ENCODE measurements at regions not wholly inside any gene's neighbourhood (a gene's known extent, or its start where the extent isn't known, plus 50 kb on each side); places are given as distances from the start of the nearest gene placed in this dataset.
"Not testable (repeated sequence)": the region's sequence is repeated elsewhere in the genome, so short reads cannot be mapped to it uniquely, and the experiment has no call there.

DNA sequence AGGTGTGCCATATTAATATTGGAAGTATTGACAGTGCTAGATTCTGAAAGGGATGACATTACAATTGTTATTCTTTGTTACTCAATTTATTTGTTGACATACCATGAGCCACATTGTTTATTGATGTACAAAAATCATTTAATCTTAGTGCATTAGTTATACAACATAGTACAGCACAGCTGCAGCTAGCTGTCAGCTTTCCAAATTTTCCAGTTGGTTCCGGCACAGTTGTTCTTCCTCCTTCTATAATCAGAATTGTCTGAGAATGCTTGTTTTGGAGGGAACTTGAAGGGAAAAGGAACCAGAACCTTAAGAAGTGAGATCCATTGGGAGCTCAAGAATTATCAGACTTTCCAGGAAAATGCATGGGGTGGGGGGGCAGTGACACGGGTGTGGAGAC is 281.4 kb downstream of the ZIC3 start:
- DNase-seq: no peak

DNA sequence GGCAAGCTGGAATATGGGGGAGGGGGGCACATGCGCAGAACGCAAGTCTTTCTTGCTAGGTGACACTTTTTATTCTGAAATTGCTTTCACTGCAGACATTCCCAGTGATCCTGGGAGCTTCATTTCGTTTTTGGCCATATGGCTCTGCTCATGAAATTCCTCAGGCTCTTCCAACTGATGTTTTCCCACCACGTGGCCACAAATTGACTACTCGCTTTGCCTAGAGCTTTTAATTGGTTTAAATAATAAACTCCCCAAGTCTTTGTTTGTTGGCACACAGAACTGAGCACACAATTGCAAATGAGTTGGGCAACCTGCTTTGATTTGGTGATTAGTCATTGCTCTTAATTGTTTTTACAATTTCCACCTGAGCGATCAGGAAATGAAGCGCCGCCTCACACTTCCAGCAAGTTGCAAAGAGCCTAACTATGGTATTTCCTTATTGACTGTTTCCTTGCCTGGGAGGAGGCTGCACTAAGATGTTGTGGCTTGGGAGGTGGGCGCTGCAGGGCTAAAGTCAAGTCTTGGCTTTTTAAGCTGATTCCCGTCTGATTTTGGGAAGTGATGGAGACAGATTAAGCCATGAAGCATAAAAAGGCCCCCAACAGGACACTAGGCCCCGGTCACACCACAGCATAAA is 282.5 kb downstream of the ZIC3 start:
- Histone ChIP-seq H3K9me3 (no peaks in the 10 kb centered on the region), H3K36me3 (no peaks in the 10 kb centered on the region), H3K27me3 (no peaks in the 10 kb centered on the region), H3K4me3 (no peak overlapping the region)
- no peak for DNase-seq

More for the DNA sequence above, 281.4 kb downstream of the ZIC3 start:
- Histone ChIP-seq H3K9me3 (no peaks in the 10 kb centered on the region), H3K4me3 (no peak overlapping the region), H3K27me3 (no peaks in the 10 kb centered on the region), H3K36me3 (no peaks in the 10 kb centered on the region)

DNA sequence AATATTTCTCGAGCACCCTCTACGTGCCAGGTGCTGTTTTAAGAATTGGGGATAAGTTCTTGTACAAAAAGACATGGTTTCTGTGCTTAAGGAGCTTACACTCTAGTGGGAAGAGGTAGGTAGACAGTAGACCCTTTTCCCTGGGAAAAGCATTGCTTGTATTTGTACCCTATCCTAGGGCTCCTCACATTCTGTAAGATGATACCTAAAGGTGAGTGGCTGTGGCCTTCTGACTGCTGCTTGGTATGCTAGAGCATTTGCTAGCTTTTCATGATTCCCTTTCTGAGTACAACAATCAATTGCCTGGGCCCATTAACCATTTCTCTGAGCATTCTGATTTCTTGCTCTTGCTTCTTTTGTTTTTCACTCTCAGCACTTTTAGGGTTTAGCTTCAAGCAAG is 286.6 kb downstream of the ZIC3 start:
- Histone ChIP-seq H3K27me3 (no peaks in the 10 kb centered on the region), H3K4me3 (no peak overlapping the region), H3K36me3 (no peaks in the 10 kb centered on the region), H3K9me3 (no peaks in the 10 kb centered on the region)
- no peak for DNase-seq

DNA sequence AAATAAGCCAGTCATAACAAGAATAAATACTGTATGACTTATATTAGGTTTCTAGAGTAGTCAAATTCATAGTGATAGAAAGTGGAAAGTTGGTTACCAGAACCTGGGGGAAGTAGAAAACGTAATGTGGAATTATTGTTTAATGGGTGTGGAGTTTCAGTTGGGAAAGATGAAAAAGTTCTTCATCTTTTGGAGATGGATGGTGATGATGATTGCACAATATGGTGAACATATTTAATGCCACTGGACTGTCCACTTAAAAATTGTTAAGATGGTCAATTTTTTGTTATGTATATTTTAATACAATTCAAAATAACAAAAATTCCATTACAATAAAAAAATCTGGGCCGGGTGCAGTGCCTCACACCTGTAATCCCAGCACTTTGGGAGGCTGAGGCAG is 289.6 kb downstream of the ZIC3 start:
- Histone ChIP-seq H3K27me3 (no peaks in the 10 kb centered on the region), H3K36me3 (no peaks in the 10 kb centered on the region)
- no peak for DNase-seq

DNA sequence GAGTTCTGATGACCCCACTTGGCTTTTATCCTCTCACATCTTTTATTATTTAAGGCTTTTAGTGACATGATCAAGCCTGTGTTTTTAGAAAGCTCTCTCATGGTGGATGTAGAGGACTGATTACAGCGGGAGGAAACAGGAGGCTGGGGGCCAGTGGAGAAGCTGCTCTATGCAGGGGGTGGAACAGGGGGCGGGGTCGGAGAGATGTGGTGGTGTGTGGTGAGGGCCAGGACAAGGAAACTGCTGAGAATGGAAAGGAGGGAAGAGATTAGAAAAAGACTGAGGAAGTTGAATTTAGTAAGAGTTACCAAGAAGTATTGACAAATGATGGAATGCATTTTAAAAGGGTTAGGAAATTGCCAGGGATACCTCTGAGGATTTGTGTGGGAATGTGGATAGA is 292.2 kb downstream of the ZIC3 start:
- Histone ChIP-seq H3K27me3 (no peaks in the 10 kb centered on the region), H3K36me3 (no peaks in the 10 kb centered on the region), H3K9me3 (no peaks in the 10 kb centered on the region), H3K4me3 (no peak overlapping the region)
- DNase-seq: no peak

More for the DNA sequence above, 289.6 kb downstream of the ZIC3 start:
- Histone ChIP-seq H3K4me3 (no peak overlapping the region), H3K9me3 (no peaks in the 10 kb centered on the region)

DNA sequence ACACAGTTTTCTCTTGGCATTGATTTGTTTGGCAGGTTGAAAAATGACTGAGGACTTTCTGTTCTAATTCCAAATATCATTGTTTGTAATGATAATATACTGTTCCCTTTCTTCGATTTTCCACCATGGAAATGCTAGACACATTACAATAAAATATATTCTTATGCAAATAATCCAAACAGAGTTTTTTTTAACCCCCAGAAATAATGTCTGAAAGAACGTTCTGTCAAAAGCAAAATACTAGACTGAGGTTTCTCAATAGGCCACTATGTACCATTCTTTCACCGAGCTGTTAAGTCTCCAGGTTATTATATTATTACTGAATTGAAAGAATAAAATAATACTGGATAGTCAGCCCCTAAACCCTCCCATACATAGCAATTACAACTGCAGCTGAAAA is 312.5 kb downstream of the ZIC3 start:
- H3K4me3 ChIP-seq: no peak overlapping the region
- no peaks in the 10 kb centered on the region for H3K36me3 ChIP-seq
- DNase-seq: no peak
- no peaks in the 10 kb centered on the region for H3K9me3 ChIP-seq
- no peaks in the 10 kb centered on the region for H3K27me3 ChIP-seq

DNA sequence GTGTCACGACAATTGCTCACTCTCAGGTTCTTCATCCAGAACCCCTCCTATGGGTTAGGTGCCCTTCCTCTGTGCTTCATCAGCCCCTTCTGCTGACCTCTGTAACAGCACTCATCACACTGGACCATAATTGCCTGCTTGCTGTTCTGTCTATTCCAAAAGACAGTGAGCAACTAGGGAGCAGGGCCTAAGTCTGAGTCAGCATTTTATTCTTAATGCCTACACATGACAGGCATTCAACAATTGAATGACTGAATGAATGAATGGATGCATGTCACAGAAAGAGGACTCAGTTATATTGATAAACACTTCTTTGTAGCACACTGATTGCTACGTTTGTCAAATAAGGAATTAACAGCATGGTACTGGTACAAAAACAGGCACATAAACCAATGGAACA is 317.0 kb downstream of the ZIC3 start:
- H3K9me3 ChIP-seq: no peaks in the 10 kb centered on the region
- no peak overlapping the region for H3K4me3 ChIP-seq
- DNase-seq: no peak
- no peaks in the 10 kb centered on the region for H3K27me3 ChIP-seq
- no peaks in the 10 kb centered on the region for H3K36me3 ChIP-seq

DNA sequence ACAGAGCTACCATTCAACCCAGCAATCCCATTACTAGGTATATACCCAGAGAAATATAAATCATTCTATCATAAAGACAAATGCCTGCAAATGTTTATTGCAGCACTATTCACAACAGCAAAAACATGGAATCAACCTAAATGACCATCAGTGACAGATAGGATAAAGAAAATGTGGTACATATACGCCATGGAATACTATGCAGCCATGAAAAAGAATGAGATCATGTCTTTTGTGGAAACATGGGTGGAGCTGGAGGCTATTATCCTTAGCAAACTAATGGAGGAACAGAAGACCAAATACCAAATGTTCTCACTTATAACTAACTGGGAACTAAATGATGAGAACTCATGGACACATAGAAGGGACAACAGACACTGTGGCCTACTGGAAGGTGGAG is 318.9 kb downstream of the ZIC3 start:
- DNase-seq, H3K4me3 ChIP-seq, H3K36me3 ChIP-seq, H3K9me3 ChIP-seq, H3K27me3 ChIP-seq: not testable (repeated sequence)

DNA sequence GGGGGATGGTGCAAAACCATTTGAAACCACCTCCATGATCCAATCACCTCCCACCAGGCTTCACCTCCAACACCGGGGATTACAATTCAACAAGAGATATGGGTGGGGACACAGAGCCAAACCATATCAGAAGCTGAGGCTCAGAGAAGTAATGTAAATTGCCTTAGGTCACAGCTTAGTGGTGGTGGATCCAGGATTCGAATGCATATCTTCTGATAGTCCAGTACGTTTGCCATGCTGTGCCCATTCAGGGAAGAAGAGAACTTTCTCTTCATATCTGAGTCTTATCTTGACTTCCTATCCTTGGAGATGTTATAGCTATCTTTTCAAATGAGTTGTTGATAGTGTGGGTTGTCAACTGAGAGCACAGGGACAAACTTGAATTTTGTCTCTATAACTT is 325.5 kb downstream of the ZIC3 start:
- no peaks in the 10 kb centered on the region for H3K9me3 ChIP-seq
- no peaks in the 10 kb centered on the region for H3K27me3 ChIP-seq
- H3K4me3 ChIP-seq: no peak overlapping the region
- H3K36me3 ChIP-seq: no peaks in the 10 kb centered on the region
- no peak for DNase-seq

- Histone ChIP-seq H3K36me3 (no peaks in the 10 kb centered on the region), H3K27me3 (no peaks in the 10 kb centered on the region), H3K9me3 (no peaks in the 10 kb centered on the region), H3K4me3 (no peak overlapping the region)
- no peak for DNase-seq
Observed at GRCh38 chrX:137896123-137896522, 330.2 kb downstream of the ZIC3 start.

- no peaks in the 10 kb centered on the region for H3K9me3 ChIP-seq
- no peaks in the 10 kb centered on the region for H3K36me3 ChIP-seq
- H3K27me3 ChIP-seq: no peaks in the 10 kb centered on the region
- no peak for DNase-seq
- no peak overlapping the region for H3K4me3 ChIP-seq
Observed at GRCh38 chrX:137915466-137915865, 349.5 kb downstream of the ZIC3 start.

DNA sequence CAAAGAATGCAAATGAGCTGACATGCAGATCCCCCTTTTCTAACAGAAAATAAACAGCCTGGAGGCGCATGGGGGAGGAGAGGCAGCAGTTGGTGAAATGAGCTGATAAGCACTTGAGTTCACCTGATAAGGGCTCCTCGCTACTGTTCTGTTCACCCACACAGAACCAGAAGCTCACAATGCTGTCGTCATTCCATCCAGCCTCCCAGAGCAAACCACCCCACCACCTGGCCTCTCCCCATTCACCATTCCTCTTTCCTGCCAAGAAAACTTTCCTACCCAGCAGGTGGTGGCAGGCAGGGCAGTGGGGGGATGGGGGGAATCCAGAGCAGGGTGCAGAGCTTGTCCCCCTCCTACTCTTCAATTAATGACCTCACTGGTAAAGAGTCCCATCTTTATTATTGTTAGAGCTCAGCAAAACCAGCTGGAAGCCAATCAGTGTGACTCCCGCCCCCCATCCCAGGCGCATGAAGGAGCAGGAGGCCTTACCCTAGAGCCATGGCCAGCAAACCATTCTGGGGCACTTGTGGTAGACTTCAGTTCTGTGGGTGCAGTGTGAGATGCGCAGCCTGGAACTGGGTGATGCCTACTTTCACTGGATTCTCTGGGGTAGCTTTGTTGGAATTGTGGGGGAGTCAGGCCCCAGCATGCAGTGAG is 350.3 kb downstream of the ZIC3 start:
- Histone ChIP-seq H3K27me3 (no peaks in the 10 kb centered on the region), H3K9me3 (no peaks in the 10 kb centered on the region), H3K4me3 (no peak overlapping the region), H3K36me3 (no peaks in the 10 kb centered on the region)
- DNase-seq: no peak

GRCh38 chrX:137926090-137926489 is 360.2 kb downstream of the ZIC3 start:
- no peaks in the 10 kb centered on the region for H3K36me3 ChIP-seq
- H3K9me3 ChIP-seq: no peaks in the 10 kb centered on the region
- no peak for DNase-seq
- no peak overlapping the region for H3K4me3 ChIP-seq
- no peaks in the 10 kb centered on the region for H3K27me3 ChIP-seq

DNA sequence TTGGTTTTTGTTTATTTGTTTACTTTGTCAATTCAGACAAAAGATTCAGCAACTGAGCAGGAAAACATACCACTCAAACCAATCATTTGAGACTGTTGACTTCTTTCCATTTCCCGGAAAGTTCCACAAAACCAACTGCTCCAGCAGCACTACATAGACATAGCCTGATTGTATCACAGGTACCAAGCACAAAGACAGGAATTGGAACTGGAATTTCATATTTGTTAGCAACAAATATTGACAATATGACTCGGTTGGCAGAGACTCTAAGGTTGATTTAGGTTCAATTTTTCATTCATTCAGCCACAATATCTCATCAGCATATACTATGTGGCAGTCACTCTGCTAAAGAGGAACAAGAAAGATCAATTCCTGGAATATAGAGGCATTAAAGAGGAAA is 364.0 kb downstream of the ZIC3 start:
- no peaks in the 10 kb centered on the region for H3K36me3 ChIP-seq
- DNase-seq: no peak
- no peaks in the 10 kb centered on the region for H3K9me3 ChIP-seq
- H3K4me3 ChIP-seq: no peak overlapping the region
- H3K27me3 ChIP-seq: no peaks in the 10 kb centered on the region

DNA sequence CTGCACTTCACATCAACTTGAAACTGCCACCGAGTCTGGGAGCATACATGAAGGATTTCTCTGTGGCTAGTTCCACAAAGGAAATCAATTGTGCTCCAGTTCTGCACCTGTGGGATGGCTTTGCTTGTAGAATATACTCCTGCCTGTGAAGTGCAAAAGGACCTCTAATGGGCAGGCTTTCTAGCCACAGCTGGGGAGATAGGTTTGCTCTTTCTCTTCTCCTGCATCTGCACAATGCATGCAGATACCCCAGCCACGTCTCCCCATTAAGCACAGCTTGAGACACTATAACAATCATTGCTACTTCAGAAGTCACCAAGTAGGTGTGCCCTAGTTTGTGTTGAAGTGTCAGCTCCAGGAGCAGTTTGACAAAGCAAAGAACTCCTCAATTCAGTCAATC is 364.6 kb downstream of the ZIC3 start:
- no peak for DNase-seq
- H3K9me3 ChIP-seq: no peaks in the 10 kb centered on the region
- no peaks in the 10 kb centered on the region for H3K36me3 ChIP-seq
- no peaks in the 10 kb centered on the region for H3K27me3 ChIP-seq
- H3K4me3 ChIP-seq: no peak overlapping the region

GRCh38 chrX:137934214-137934613 is 368.3 kb downstream of the ZIC3 start:
- not testable (repeated sequence) for H3K9me3 ChIP-seq, DNase-seq, H3K4me3 ChIP-seq, H3K36me3 ChIP-seq, H3K27me3 ChIP-seq

DNA sequence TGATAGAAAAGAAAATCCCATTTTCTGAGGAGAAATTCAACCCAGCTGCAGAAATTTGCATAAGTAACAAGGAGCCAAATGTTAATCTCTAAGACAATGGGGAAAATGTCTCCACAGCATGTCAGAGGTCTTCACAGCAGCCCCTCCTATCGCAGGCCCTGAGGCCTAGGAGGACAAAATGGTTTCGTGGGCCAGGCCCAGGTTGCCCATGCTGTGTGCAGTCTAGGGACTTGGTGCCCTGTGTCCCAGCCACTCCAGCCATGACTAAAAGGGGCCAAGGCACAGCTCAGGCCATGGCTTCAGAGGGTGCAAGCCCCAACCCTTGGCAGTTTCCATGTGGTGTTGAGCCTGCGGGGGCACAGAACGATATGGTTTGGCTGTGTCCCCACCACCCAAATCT is 369.0 kb downstream of the ZIC3 start:
- not testable (repeated sequence) for H3K27me3 ChIP-seq, DNase-seq, H3K36me3 ChIP-seq

DNA sequence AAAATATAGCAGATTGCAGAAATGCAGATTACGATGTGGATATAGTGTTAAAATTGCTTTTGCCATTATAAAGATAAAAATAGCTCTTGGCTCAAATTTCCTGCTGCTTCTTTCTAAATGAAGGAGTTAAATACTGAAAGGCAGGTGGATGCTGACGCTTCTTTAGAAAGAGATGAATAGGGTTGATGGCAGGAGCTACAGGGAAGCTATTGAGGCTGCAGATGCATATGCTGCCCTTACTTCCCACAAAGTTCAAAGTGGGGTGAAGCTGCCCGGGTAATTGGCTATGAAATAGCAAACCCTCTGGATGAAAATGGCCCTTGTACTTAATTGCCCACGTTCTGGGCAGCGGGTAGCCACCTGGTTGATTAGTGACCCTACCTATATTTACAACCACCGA is 379.5 kb downstream of the ZIC3 start:
- Histone ChIP-seq H3K36me3 (no peaks in the 10 kb centered on the region), H3K9me3 (no peaks in the 10 kb centered on the region), H3K4me3 (no peak overlapping the region), H3K27me3 (no peaks in the 10 kb centered on the region)
- no peak for DNase-seq

More for the DNA sequence above, 369.0 kb downstream of the ZIC3 start:
- not testable (repeated sequence) for H3K9me3 ChIP-seq, H3K4me3 ChIP-seq

Measured in MG63 (cell line).